Small intestine (tissue), 7 donors: ENCODE measurements at regions not wholly inside any gene's neighbourhood (a gene's known extent, or its start where the extent isn't known, plus 50 kb on each side); places are given as distances from the start of the nearest gene placed in this dataset.
A peak's percentile ranks its signal among the peaks of the same experiment; 100 is the strongest.

Experiments used
- DNase-seq, 2 donors: peaks; one replicate each; pipeline versions ENCODE4 v3.0.0 to v3.0.0-alpha.2; 2013
- FAIRE-seq: peaks from 2 replicates; lab custom pipeline; 2012; peaks lifted over from hg19 to GRCh38; lab: Jason Lieb, UNC
- H3K27ac ChIP-seq, 3 donors: one replicate each; pipeline ENCODE4 v1.5.1; 2013; ENCODE audit warnings: low read length in 2 of 3, mild to moderate bottlenecking in 2 of 3, control low read depth in 1 of 3, inconsistent platforms in 1 of 3, low read depth in 1 of 3, moderate library complexity in 1 of 3
- H3K27me3 ChIP-seq, 3 donors: one replicate each; pipeline ENCODE4 v1.6.1; 2013; ENCODE audit warnings: low read length in 3 of 3, inconsistent platforms in 1 of 3; ENCODE audit not compliant: control insufficient read depth in 3 of 3, insufficient read depth in 3 of 3
- H3K36me3 ChIP-seq, 3 donors: one replicate each; pipeline ENCODE4 v1.6.1; 2013; ENCODE audit warnings: low read length in 3 of 3, inconsistent platforms in 1 of 3, low read depth in 1 of 3, mild to moderate bottlenecking in 1 of 3, moderate library complexity in 1 of 3; ENCODE audit not compliant: control insufficient read depth in 3 of 3, insufficient read depth in 2 of 3
- H3K4me1 ChIP-seq, 3 donors: one replicate each; pipeline ENCODE4 v1.6.1; 2013; ENCODE audit warnings: low read length in 2 of 3, inconsistent platforms in 1 of 3, low read depth in 1 of 3, mild to moderate bottlenecking in 1 of 3, moderate library complexity in 1 of 3; ENCODE audit not compliant: control insufficient read depth in 3 of 3, insufficient read depth in 2 of 3
- H3K4me3 ChIP-seq, 3 donors: one replicate each; pipeline ENCODE4 v1.5.1; 2013; ENCODE audit warnings: low read length in 3 of 3, control low read depth in 1 of 3, inconsistent platforms in 1 of 3, low read depth in 1 of 3, mild to moderate bottlenecking in 1 of 3, moderate library complexity in 1 of 3
- H3K9me3 ChIP-seq, 2 donors: one replicate each; pipeline ENCODE4 v1.6.1; 2013; ENCODE audit warnings: low read depth in 1 of 2, low read length in 1 of 2; ENCODE audit not compliant: control insufficient read depth in 2 of 2, insufficient read depth in 1 of 2
- WGBS, 3 donors: extraction: QIAGEN DNeasy Blood & Tissue Kit; methylation state at CpG; one replicate each; pipeline ENCODE4 v1.1.7; 2013; 5-methylcytosine and 5-hydroxymethylcytosine counted together
- donor health status: healthy with polysubstance abuse.
- donor health status: control.
- donor health status: control.
- donor health status: Bipolar disorder and iron deficiency.
- donor health status: healthy.

DNA sequence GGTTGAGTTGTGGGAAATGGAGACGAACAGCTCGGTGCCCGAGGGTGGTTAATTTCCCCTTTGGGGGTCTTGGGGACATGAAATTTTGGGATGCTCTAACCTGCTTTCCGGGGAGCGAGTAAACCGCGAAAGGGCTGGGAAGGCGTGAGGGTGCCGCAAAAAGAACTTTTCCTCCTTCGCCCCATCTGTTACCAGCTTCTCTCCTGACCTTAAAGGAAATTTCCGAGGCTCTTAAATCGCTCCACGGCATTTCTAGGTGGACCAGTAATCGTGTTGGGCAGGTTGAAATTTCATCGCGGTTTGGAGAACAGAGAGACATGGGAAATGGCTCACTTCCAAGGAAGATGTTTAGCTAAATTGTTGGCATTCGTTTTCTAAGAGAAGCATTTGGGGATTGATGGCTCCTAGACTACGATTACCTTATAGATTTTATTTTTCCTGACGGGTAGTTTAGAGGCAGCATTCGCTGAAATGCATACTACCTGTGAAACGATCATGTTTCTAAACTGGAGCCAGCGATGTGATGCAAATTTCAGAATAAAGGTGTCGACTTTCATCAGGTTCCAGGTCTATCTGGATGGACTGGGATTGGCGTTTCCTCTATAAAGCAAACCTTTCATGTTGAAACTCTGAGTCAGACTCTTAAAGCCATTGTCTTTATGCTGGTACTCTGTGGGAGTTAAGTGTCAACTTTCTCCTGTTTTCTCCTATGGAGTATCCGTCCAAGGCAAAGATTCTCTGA lies 414.5 kb downstream of the PCNX1 start:
- H3K4me1 ChIP-seq, result peaks cover 2 to 6% (median 4%) of the 10 kb centered on the region in 3 donors
- DNase-seq, result peak; percentile 68 to 75
- H3K27me3 ChIP-seq, result no peaks in the 10 kb centered on the region
- H3K36me3 ChIP-seq, result no peaks in the 10 kb centered on the region
- WGBS, 3 donors, result 1 to 3% (median 2%) methylated on average over 25 of the region's 25 CpGs
- H3K4me3 ChIP-seq, result peak overlapping the region; percentile 69 to 93 (median 88)
- no peaks in the 10 kb centered on the region for H3K9me3 ChIP-seq
- H3K27ac ChIP-seq, result peak overlapping the region; percentile 89 to 98 (median 98)
- no peak for FAIRE-seq

DNA sequence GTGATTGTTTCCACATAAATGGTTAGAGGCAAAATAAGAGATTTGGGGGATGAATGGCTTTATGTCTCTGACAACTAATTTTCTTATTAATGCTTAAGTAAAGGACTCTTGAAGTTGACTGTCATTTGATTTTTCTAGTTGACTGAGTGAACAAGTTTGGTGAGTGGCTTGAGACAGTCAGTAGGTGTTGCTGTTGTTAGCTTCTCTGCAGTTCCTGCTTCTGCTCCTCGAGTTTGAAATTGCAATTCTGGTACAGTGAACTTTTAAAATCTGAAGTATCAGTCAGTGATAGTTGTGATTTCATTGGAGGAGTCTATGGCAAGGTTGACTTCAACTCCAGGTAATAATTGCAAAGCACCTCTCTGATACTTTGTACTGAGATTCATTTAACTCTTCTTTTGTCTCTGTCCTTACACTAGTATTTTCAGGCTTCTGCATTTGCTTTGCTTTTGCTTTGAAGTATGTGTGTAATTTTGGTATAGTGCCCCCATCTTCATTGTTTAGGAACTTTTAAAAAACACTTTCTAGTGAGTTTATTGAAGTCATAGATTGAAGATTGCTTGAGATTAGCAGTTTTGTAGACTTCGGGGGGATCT lies 415.5 kb downstream of the PCNX1 start:
- peak; percentile 58 to 65 for DNase-seq
- Histone ChIP-seq H3K4me1 (peaks cover 2 to 6% (median 4%) of the 10 kb centered on the region in 3 donors), H3K27me3 (no peaks in the 10 kb centered on the region), H3K27ac (no peak overlapping the region), H3K4me3 (no peak overlapping the region), H3K9me3 (no peaks in the 10 kb centered on the region), H3K36me3 (no peaks in the 10 kb centered on the region)
- FAIRE-seq, result no peak
- 39 to 41% (median 40%) methylated on average over 2 of the region's 2 CpGs for WGBS, 3 donors

DNA sequence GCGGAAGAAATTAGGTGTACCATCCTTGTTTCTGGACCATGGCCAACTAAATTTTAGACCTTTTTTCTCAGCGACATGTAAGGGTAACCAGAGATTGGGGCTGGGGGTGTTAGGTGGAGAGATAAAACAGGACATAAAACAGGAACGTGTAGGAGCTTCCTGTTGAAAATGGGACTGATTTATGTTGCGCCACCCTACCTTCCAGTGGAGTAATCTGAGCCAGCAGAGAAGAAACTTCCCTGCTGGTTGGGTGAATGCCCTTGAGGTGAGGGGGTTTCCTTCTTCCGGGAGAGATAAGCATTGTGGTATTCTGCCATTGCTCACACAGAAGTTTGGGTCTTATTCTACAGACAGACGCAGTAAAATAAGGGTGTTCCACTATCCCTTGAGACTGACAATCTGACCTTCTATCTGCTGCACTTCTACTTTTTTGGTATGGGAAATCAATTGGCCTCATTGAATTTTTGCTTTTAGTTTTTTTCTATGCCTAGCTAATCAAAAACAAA lies 417.6 kb downstream of the PCNX1 start:
- no peak overlapping the region for H3K27ac ChIP-seq
- H3K36me3 ChIP-seq, result no peaks in the 10 kb centered on the region
- H3K4me1 ChIP-seq, result peaks cover 2 to 6% (median 6%) of the 10 kb centered on the region in 3 donors
- DNase-seq, result peak in 1 of 2 donors; percentile 36
- 53 to 64% (median 58%) methylated on average over 6 of the region's 6 CpGs for WGBS, 3 donors
- FAIRE-seq, result no peak
- H3K9me3 ChIP-seq, result no peaks in the 10 kb centered on the region
- no peaks in the 10 kb centered on the region for H3K27me3 ChIP-seq
- H3K4me3 ChIP-seq, result no peak overlapping the region

GRCh38 chr14:71327691-71328090 lies 420.4 kb downstream of the PCNX1 start:
- peaks cover 0 to 3% (median 0%) of the 10 kb centered on the region in 3 donors for H3K36me3 ChIP-seq
- H3K4me1 ChIP-seq, result peaks cover 2 to 6% (median 6%) of the 10 kb centered on the region in 3 donors
- FAIRE-seq (no peak), DNase-seq (no peak)
- H3K9me3 ChIP-seq, result peaks cover 0 to 3% of the 10 kb centered on the region in 2 donors
- H3K27me3 ChIP-seq, result no peaks in the 10 kb centered on the region
- no peak overlapping the region for H3K27ac ChIP-seq
- no peak overlapping the region for H3K4me3 ChIP-seq
- 83 to 86% (median 85%) methylated on average over 1 of the region's 1 CpG for WGBS, 3 donors

DNA sequence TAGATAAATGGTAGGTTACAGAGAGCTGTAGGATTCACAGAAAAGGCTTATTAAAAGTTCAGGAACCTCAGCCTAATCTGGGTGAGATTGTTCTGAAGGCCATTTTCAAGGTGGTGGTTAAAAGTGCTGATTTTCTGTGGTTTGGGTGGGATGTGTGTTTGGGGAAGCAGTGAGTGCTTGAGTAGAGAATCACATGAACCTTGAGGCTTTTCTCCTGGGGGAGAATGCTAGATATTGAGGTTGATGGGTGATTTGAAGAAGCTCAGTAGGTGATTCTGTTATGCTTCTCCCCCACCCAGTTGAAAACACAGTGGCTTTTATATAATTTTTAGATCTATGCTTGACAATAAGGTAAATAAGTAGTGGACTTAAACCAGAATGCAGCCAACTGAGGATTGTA lies 420.9 kb downstream of the PCNX1 start:
- H3K4me3 ChIP-seq, result no peak overlapping the region
- no peak overlapping the region for H3K27ac ChIP-seq
- DNase-seq (no peak), FAIRE-seq (no peak)
- peaks cover 0 to 6% (median 6%) of the 10 kb centered on the region in 3 donors for H3K4me1 ChIP-seq
- H3K36me3 ChIP-seq, result peaks cover 0 to 3% (median 0%) of the 10 kb centered on the region in 3 donors
- H3K27me3 ChIP-seq, result no peaks in the 10 kb centered on the region
- H3K9me3 ChIP-seq, result peaks cover 0 to 3% of the 10 kb centered on the region in 2 donors

- peaks cover 0 to 3% of the 10 kb centered on the region in 2 donors for H3K9me3 ChIP-seq
- 95 to 99% (median 96%) methylated on average over 5 of the region's 5 CpGs for WGBS, 3 donors
- H3K27me3 ChIP-seq, result no peaks in the 10 kb centered on the region
- DNase-seq (no peak), FAIRE-seq (no peak)
- H3K4me1 ChIP-seq, result peaks cover 0 to 6% (median 6%) of the 10 kb centered on the region in 3 donors
- H3K4me3 ChIP-seq, result no peak overlapping the region
- peaks cover 0 to 3% (median 0%) of the 10 kb centered on the region in 3 donors for H3K36me3 ChIP-seq
- H3K27ac ChIP-seq, result no peak overlapping the region
These were observed 421.7 kb downstream of the PCNX1 start for GRCh38 chr14:71328954-71329353.

- FAIRE-seq (no peak), DNase-seq (no peak)
- no peaks in the 10 kb centered on the region for H3K27me3 ChIP-seq
- peaks cover 0 to 5% (median 0%) of the 10 kb centered on the region in 3 donors for H3K36me3 ChIP-seq
- H3K4me3 ChIP-seq, result no peak overlapping the region
- 69 to 85% (median 80%) methylated on average over 3 of the region's 3 CpGs for WGBS, 3 donors
- H3K9me3 ChIP-seq, result peaks cover 0 to 3% of the 10 kb centered on the region in 2 donors
- H3K27ac ChIP-seq, result no peak overlapping the region
- peaks cover 0 to 13% (median 2%) of the 10 kb centered on the region in 3 donors for H3K4me1 ChIP-seq
These were observed 424.1 kb downstream of the PCNX1 start for GRCh38 chr14:71331403-71331802.

DNA sequence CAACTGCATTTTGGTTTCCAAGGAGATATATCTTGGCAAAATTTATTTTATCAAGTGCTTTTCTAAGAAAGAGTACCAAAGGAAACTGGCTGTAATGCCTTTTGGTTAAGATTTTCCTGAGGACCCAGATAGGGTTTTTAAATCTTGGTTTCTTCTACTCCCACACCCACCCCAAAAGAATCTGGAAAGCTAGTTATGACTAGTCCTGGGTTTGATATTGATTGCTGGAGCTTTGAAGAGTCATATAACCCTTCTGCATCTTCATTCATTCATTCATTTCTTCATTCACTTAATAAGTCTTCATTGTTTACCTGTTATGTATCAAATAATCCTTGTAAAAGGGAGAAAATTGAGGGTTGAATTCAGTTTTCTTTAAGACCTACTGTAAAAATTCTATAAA lies 425.2 kb downstream of the PCNX1 start:
- peaks cover 0 to 20% (median 2%) of the 10 kb centered on the region in 3 donors for H3K4me1 ChIP-seq
- H3K36me3 ChIP-seq, result peaks cover 0 to 5% (median 0%) of the 10 kb centered on the region in 3 donors
- no peak overlapping the region for H3K27ac ChIP-seq
- DNase-seq, result no peak
- FAIRE-seq, result no peak
- H3K9me3 ChIP-seq, result peaks cover 0 to 3% of the 10 kb centered on the region in 2 donors
- no peak overlapping the region for H3K4me3 ChIP-seq
- no peaks in the 10 kb centered on the region for H3K27me3 ChIP-seq
